H9 (cell line): ENCODE measurements at regions not wholly inside any gene's neighbourhood (a gene's known extent, or its start where the extent isn't known, plus 50 kb on each side); places are given as distances from the start of the nearest gene placed in this dataset.

Source experiments
- DNase-seq: peaks from one replicate; pipeline ENCODE4 v3.0.0-alpha.2; 2017
- H2AFZ ChIP-seq: one replicate; pipeline ENCODE4 v1.6.1; 2013; ENCODE audit warnings: mild to moderate bottlenecking, low read length, control low read depth, moderate library complexity
- H2AK5ac ChIP-seq: 2 replicates; pipeline ENCODE4 v1.6.1; 2013; ENCODE audit warnings: low read length, control low read depth, mixed read lengths; ENCODE audit not compliant: insufficient read length
- H2BK120ac ChIP-seq: one replicate; pipeline ENCODE4 v1.6.1; 2013; ENCODE audit warnings: low read depth, mild to moderate bottlenecking, low read length, control low read depth, inconsistent platforms; ENCODE audit not compliant: poor library complexity, severe bottlenecking
- H2BK12ac ChIP-seq: 2 replicates; pipeline ENCODE4 v1.6.1; 2013; ENCODE audit warnings: low read length, control low read depth, mixed read lengths, low read depth; ENCODE audit not compliant: insufficient read length
- H2BK15ac ChIP-seq: 2 replicates; pipeline ENCODE4 v1.6.1; 2013; ENCODE audit warnings: low read depth, low read length, control low read depth
- H2BK20ac ChIP-seq: one replicate; pipeline ENCODE4 v1.6.1; 2013; ENCODE audit warnings: low read depth, mild to moderate bottlenecking, low read length, control low read depth, inconsistent platforms; ENCODE audit not compliant: poor library complexity, severe bottlenecking
- H2BK5ac ChIP-seq: 2 replicates; pipeline ENCODE4 v1.6.1; 2013; ENCODE audit warnings: low read length, control low read depth, mixed read lengths; ENCODE audit not compliant: insufficient read length
- H3K14ac ChIP-seq: 2 replicates; pipeline ENCODE4 v1.6.1; 2013; ENCODE audit warnings: low read length, control low read depth; ENCODE audit not compliant: insufficient read depth
- H3K18ac ChIP-seq: 2 replicates; pipeline ENCODE4 v1.6.1; 2013; ENCODE audit warnings: low read depth, mild to moderate bottlenecking, mixed read lengths, low read length, control low read depth; ENCODE audit not compliant: insufficient read length
- H3K23ac ChIP-seq: 2 replicates; pipeline ENCODE4 v1.6.1; 2013; ENCODE audit warnings: low read length, control low read depth, mixed read lengths, low read depth; ENCODE audit not compliant: insufficient read length
- H3K23me2 ChIP-seq: 2 replicates; pipeline ENCODE4 v1.6.1; 2013; ENCODE audit warnings: low read depth, mild to moderate bottlenecking, mixed read lengths, low read length, control low read depth; ENCODE audit not compliant: insufficient read length, poor library complexity, severe bottlenecking
- H3K27ac ChIP-seq: 2 replicates; pipeline ENCODE4 v1.5.1; 2013; ENCODE audit warnings: low read length, control low read depth, mixed read lengths, low read depth; ENCODE audit not compliant: insufficient read length
- H3K27me3 ChIP-seq: 2 replicates; pipeline ENCODE4 v1.6.1; 2013; ENCODE audit warnings: low read length, control low read depth, inconsistent platforms; ENCODE audit not compliant: insufficient read depth
- H3K4ac ChIP-seq: 2 replicates; pipeline ENCODE4 v1.6.1; 2013; ENCODE audit warnings: low read depth, mild to moderate bottlenecking, control low read depth, inconsistent platforms, low read length, moderate library complexity
- H3K4me1 ChIP-seq: 2 replicates; pipeline ENCODE4 v1.6.1; 2013; ENCODE audit warnings: low read length, control low read depth, inconsistent platforms; ENCODE audit not compliant: insufficient read depth
- H3K4me2 ChIP-seq: 2 replicates; pipeline ENCODE4 v1.6.1; 2013; ENCODE audit warnings: low read length, control low read depth, mixed read lengths; ENCODE audit not compliant: insufficient read length, insufficient read depth
- H3K56ac ChIP-seq: 2 replicates; pipeline ENCODE4 v1.6.1; 2013; ENCODE audit warnings: low read depth, mild to moderate bottlenecking, mixed read lengths, low read length, control low read depth; ENCODE audit not compliant: insufficient read length
- H3K79me1 ChIP-seq: 2 replicates; pipeline ENCODE4 v1.6.1; 2013; ENCODE audit warnings: low read depth, mild to moderate bottlenecking, moderate library complexity, low read length, control low read depth, inconsistent platforms; ENCODE audit not compliant: insufficient read depth, poor library complexity, severe bottlenecking
- H3K79me2 ChIP-seq: 2 replicates; pipeline ENCODE4 v1.6.1; 2013; ENCODE audit warnings: low read length, control low read depth, inconsistent platforms; ENCODE audit not compliant: insufficient read depth
- H3K9ac ChIP-seq: 2 replicates; pipeline ENCODE4 v1.6.1; 2013; ENCODE audit warnings: low read length, control low read depth, mixed read lengths; ENCODE audit not compliant: insufficient read length; ENCODE audit errors: extremely low read depth
- H3K9me3 ChIP-seq: one replicate; pipeline ENCODE4 v1.6.1; 2013; ENCODE audit warnings: low read depth, low read length, inconsistent platforms; ENCODE audit not compliant: control insufficient read depth
- H3T11ph ChIP-seq: one replicate; pipeline ENCODE4 v1.6.1; 2013; ENCODE audit warnings: mild to moderate bottlenecking, low read length, control low read depth, inconsistent platforms
- H4K20me1 ChIP-seq: one replicate; pipeline ENCODE4 v1.6.1; 2013; ENCODE audit not compliant: control insufficient read depth, insufficient read length, insufficient read depth
- H4K5ac ChIP-seq: 2 replicates; pipeline ENCODE4 v1.6.1; 2013; ENCODE audit warnings: low read depth, mild to moderate bottlenecking, mixed read lengths, low read length, control low read depth; ENCODE audit not compliant: insufficient read length
- H4K8ac ChIP-seq: replicated peaks from 2 replicates; pipeline ENCODE4 v1.6.1; 2013; ENCODE audit warnings: low read length, control low read depth, mixed read lengths, low read depth; ENCODE audit not compliant: insufficient read length
- H4K91ac ChIP-seq: 2 replicates; pipeline ENCODE4 v1.6.1; 2013; ENCODE audit warnings: low read depth, mild to moderate bottlenecking, moderate library complexity, mixed read lengths, low read length, control low read depth; ENCODE audit not compliant: insufficient read length
- H3K27ac Mint-ChIP-seq, 3 experiments: 2 replicates in 2 of 3; 3 replicates in 1 of 3; pipeline ENCODE4 v1.8.0; 2020 to 2021; ENCODE audit warnings: mixed read lengths in 3 of 3, mild to moderate bottlenecking in 1 of 3, moderate library complexity in 1 of 3
- H3K27me3 Mint-ChIP-seq: 2 replicates; pipeline ENCODE4 v1.8.0; 2021; ENCODE audit warnings: low read depth, mild to moderate bottlenecking, moderate library complexity, mixed read lengths
- H3K36me3 Mint-ChIP-seq, 3 experiments: 2 replicates in 2 of 3; 3 replicates in 1 of 3; pipeline ENCODE4 v1.8.0; 2020 to 2021; ENCODE audit warnings: low read depth in 3 of 3, mixed read lengths in 3 of 3; ENCODE audit not compliant: insufficient read depth in 1 of 3
- H3K4me1 Mint-ChIP-seq, 2 experiments: 2 replicates each; pipeline ENCODE4 v1.8.0; 2020; ENCODE audit warnings: mixed read lengths in 2 of 2
- H3K4me3 Mint-ChIP-seq, 2 experiments: 2 replicates in 1 of 2; 3 replicates in 1 of 2; pipeline ENCODE4 v1.8.0; 2020 to 2021; ENCODE audit warnings: mild to moderate bottlenecking in 2 of 2, mixed read lengths in 2 of 2, moderate library complexity in 1 of 2
- H3K9me3 Mint-ChIP-seq, 2 experiments: 2 replicates in 1 of 2; 3 replicates in 1 of 2; pipeline ENCODE4 v1.8.0; 2020; ENCODE audit warnings: mild to moderate bottlenecking in 2 of 2, mixed read lengths in 2 of 2, moderate library complexity in 1 of 2
- WGBS: extraction: QIAGEN DNeasy Blood & Tissue Kit; methylation state at CpG from one replicate; pipeline ENCODE4 v1.1.7; 2013; ENCODE audit warnings: missing lambda C conversion rate, low lambda C conversion rate, mixed read lengths; ENCODE audit not compliant: insufficient read length; ENCODE audit errors: extremely low coverage; 5-methylcytosine and 5-hydroxymethylcytosine counted together
- TF ChIP-seq, protein P1 (sequence below): fragments of 200-600 bp; sonication (generic); conservative IDR thresholded peaks from 3 replicates; pipeline ENCODE4 v1.8.0; 2021; ENCODE audit warnings: antibody characterized with exemption, mild to moderate bottlenecking

DNA sequence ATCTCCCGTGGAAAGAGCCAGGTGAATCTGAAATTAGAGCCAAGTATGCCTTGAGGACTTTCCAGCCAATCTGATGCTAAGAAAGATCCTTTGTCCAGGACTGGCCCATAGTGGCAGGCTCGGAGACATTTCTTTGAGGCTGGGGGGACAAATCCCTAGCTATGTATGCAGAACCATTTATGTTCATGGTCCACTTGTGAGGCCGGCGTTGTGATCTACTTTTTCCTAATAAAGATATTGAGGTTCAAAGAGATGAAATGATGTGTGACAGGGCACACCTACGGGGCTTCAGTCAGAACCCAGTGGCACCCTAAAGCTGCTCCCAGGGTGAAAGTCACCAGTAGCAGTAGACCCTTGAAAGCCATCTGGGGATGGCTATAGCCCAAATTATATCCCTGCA, 120.3 kb upstream of the MAFB start:
- Mint-ChIP-seq H3K36me3 (no peaks in the 10 kb centered on the region), H3K27ac (no peak overlapping the region), H3K27me3 (peaks cover 9% of the 10 kb centered on the region), H3K9me3 (no peaks in the 10 kb centered on the region), H3K4me3 (no peak overlapping the region), H3K4me1 (peaks cover 3% of the 10 kb centered on the region in 2 experiments; a peak in 1 of 4 replicates)
- H3K4me2 ChIP-seq, result no peak overlapping the region
- H3K4ac ChIP-seq, result no peak overlapping the region
- no peak overlapping the region for H2BK20ac ChIP-seq
- no peaks in the 10 kb centered on the region for H3K79me1 ChIP-seq
- H3K23ac ChIP-seq, result no peak overlapping the region
- no peak overlapping the region for H3K56ac ChIP-seq
- no peak overlapping the region for H2AFZ ChIP-seq
- H4K5ac ChIP-seq, result no peak overlapping the region
- H3K14ac ChIP-seq, result no peak overlapping the region
- no peak overlapping the region for H2AK5ac ChIP-seq
- no peak overlapping the region for H2BK12ac ChIP-seq
- TF ChIP-seq, protein P1, sequence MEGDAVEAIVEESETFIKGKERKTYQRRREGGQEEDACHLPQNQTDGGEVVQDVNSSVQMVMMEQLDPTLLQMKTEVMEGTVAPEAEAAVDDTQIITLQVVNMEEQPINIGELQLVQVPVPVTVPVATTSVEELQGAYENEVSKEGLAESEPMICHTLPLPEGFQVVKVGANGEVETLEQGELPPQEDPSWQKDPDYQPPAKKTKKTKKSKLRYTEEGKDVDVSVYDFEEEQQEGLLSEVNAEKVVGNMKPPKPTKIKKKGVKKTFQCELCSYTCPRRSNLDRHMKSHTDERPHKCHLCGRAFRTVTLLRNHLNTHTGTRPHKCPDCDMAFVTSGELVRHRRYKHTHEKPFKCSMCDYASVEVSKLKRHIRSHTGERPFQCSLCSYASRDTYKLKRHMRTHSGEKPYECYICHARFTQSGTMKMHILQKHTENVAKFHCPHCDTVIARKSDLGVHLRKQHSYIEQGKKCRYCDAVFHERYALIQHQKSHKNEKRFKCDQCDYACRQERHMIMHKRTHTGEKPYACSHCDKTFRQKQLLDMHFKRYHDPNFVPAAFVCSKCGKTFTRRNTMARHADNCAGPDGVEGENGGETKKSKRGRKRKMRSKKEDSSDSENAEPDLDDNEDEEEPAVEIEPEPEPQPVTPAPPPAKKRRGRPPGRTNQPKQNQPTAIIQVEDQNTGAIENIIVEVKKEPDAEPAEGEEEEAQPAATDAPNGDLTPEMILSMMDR, result no peak
- H3K23me2 ChIP-seq, result no peaks in the 10 kb centered on the region
- H3K18ac ChIP-seq, result no peak overlapping the region
- no peak overlapping the region for H3K9ac ChIP-seq
- DNase-seq, result no peak
- H3K79me2 ChIP-seq, result no peaks in the 10 kb centered on the region
- no peak overlapping the region for H2BK15ac ChIP-seq
- H3T11ph ChIP-seq, result no peak overlapping the region
- H3K27ac ChIP-seq, result no peak overlapping the region
- no CpG with 5 or more reads among the region's 5 CpGs for WGBS
- no peaks in the 10 kb centered on the region for H3K27me3 ChIP-seq
- H3K4me1 ChIP-seq, result no peaks in the 10 kb centered on the region
- H4K8ac ChIP-seq, result no peak overlapping the region
- no peaks in the 10 kb centered on the region for H4K20me1 ChIP-seq
- no peak overlapping the region for H2BK120ac ChIP-seq
- H3K9me3 ChIP-seq, result no peaks in the 10 kb centered on the region
- H2BK5ac ChIP-seq, result no peak overlapping the region
- H4K91ac ChIP-seq, result no peak overlapping the region
